ENCODE measurements at regions not wholly inside any gene's neighbourhood (a gene's known extent, or its start where the extent isn't known, plus 50 kb on each side); places are given as distances from the start of the nearest gene placed in this dataset.

GRCh38 chr1:99571092-99571734, 74.7 kb upstream of the PALMD start:
- no peak for DNase-seq (ENCODE audit: low read depth in 2 of 2)

DNA sequence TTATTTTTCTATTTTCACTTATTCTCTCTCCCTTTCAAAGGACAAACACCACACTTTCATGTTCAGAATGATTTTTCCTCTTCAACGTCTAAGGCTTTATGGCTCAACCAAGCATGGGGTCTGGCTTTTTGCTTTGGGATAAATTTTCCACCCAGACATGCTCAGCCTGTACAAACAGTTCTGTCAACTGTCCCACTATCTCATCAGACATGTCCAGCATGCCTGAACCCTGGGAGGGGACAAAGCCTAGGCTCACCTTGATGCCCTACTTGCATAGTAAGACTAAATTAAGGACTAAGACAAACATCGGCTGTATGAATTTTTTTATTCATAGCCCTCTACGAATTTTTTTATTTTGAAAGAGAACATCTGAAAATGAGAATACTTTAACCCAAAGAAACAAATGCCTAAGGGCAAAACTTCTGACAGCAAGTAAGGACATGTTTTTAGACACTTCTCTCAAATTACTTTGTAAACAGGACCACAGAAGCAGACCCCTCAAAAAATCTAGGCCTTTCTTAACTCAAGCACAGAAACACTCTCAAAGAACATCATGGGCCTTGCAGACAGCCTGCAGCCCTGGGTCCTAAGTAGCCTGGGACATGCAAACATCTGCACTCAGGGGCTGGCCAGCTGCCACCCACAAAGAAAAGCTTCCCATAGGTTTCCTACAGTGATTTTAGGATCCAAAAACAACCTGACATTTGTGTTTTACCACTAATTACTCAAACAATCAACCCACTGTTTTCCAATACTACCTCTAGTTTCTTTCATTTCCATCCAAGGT, 72.3 kb upstream of the PALMD start:
- no peak for DNase-seq (ENCODE audit: low read depth in 2 of 2)

GRCh38 chr1:99577313-99577712, 68.6 kb upstream of the PALMD start:
- no peak for DNase-seq (ENCODE audit: low read depth in 2 of 2)

DNA sequence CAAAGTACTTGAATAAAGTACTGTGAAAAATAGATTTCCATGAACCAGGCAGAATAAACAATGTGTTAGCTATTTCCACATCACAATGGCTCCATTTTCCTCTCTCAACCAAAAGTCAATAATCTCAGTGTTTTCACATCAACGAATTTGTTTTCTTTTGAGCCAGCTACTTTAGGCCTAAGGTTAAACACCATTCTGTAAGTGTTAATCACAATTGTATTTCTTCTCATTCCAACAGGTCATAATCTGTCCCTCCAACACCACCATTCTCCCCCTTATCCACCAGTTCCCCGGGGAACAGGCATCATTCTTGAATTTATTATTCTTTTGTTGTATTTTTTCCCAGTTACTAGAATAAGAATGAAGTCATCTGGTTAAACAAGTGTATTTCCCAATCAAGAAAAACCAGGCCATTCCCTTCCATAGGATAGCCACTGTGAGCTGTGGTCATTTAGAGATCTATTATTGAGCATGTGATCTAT, 66.2 kb upstream of the PALMD start:
- DNase-seq (ENCODE audit: low read depth in 2 of 2): no peak

DNA sequence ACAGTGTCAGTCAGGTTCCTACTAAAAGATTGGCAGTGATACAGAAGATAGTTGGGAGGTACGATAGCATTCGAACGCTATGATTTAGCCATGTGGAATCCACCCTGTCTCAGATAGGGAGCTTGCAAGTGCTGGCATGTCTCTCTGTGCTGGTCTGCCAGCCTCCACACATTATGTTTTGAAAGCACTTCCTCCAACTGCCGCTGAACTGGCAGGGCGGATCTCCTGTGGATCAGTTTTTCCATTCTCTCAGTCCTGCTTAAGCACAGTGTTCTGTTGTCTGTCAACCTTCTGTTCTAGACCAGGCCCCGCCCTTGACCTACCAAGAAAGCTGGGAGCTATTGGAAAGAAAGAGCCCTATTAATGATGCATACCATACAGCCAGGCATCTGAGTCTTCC, 65.5 kb upstream of the PALMD start:
- no peak for DNase-seq (ENCODE audit: low read depth in 2 of 2)

DNA sequence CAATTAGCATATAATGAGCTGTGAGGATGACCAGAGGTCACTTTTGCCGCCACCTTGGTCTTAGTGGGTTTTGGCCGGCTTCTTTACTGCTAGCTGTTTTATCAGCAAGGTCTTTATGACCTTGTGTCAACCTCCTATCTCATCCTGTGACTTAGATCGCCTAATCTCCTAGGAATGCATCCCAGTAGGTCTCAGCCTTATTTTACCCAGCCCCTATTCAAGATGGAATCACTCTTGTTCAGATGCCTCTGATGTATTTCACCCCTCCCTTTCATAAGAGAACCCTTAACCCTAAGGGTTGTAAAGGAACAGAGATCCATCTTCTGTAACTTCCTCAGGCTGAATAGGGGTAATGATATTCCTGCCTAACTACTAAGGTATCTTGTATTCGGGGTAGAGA, 58.9 kb upstream of the PALMD start:
- DNase-seq (ENCODE audit: low read depth in 2 of 2): no peak

DNA sequence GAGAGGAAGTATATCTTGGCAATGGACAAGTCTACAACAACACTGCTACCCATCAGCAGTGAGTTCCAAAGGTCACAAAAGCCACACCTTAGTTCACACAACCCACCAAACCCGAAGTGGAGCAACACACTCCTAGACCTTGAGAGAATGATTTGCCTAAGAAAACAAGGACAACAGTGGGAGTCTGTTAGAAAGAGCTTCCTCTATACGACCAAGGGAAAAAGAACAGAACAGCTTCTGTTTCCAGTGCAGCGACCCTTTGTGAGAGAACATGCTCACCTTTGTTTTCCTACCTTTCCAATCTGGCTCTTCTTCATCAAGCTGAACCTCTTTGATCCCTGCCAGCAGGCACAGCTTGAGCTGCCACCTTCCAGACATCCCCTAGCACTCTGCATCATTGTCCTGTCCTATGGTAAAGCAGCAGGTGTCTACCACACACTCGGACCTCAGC, 56.7 kb upstream of the PALMD start:
- DNase-seq (ENCODE audit: low read depth in 2 of 2): no peak

DNA sequence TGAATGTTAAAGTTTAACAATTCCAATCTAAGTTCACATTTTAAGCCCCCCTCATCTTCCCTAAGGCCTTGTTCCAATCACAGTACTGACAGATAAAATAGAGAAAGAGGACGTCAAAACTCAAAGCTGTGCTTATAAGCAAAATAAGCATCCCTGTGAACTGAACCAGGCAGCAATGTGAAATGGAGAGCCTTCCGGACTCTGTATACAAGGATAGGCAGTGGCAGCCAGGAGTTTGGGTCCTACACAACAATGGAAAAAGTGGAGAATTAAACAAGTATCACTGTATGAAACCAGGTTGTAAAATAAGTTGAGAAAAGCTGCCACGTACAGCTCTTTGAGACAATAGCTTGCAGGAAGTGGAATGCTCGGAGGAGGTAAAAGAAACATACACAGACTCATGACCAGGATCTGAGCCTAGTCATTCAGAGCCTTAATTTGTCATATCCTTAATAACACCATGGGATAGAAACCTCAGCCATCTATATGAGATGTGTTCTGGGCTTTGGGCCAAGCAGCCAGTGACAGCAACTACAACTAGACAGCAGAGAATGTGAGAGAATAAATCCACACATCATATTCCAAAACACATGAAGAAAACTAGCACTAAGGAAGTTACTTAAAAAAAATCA, 55.2 kb upstream of the PALMD start:
- no peak for DNase-seq (ENCODE audit: low read depth in 2 of 2)

- DNase-seq (ENCODE audit: low read depth in 2 of 2): no peak
These were observed 54.0 kb upstream of the PALMD start for GRCh38 chr1:99591886-99592285.

GRCh38 chr1:99594205-99594604, 51.7 kb upstream of the PALMD start:
- DNase-seq (ENCODE audit: low read depth in 2 of 2): no peak

GRCh38 chr1:99595041-99595440, 50.9 kb upstream of the PALMD start:
- no peak for DNase-seq (ENCODE audit: low read depth in 2 of 2)

GRCh38 chr1:99595441-99595840, 50.5 kb upstream of the PALMD start:
- no peak for DNase-seq (ENCODE audit: low read depth in 2 of 2)
